Tibial nerve (tissue), 4 donors: ENCODE measurements at regions not wholly inside any gene's neighbourhood (a gene's known extent, or its start where the extent isn't known, plus 50 kb on each side); places are given as distances from the start of the nearest gene placed in this dataset.

Experiments
- DNase-seq, 2 donors: peaks; one replicate each; pipeline ENCODE4 v3.0.0-alpha.2; 2019; ENCODE audit warnings: low spot score in 2 of 2
- H3K27ac ChIP-seq, 4 donors: fragments of 200-600 bp; sonication (generic) in 3 of 4; one replicate each; pipeline ENCODE4 v1.5.1; 2017 to 2019; ENCODE audit warnings: mild to moderate bottlenecking in 1 of 4
- H3K27me3 ChIP-seq, 2 donors: fragments of 200-600 bp; sonication (generic) in 1 of 2; one replicate each; pipeline versions ENCODE4 v1.5.1 to v1.6.0; 2017 to 2019
- H3K36me3 ChIP-seq, 3 donors: fragments of 200-600 bp; sonication (generic); one replicate each; pipeline ENCODE4 v1.5.1; 2018 to 2019
- H3K4me1 ChIP-seq, 4 donors: fragments of 200-600 bp; sonication (generic) in 3 of 4; one replicate each; pipeline ENCODE4 v1.5.1; 2017 to 2019
- H3K4me3 ChIP-seq, 4 donors: fragments of 200-600 bp; sonication (generic) in 3 of 4; one replicate each; pipeline ENCODE4 v1.5.1; 2017 to 2019; ENCODE audit warnings: mild to moderate bottlenecking in 1 of 4, moderate library complexity in 1 of 4
- H3K9me3 ChIP-seq, 4 donors: fragments of 200-600 bp; sonication (generic) in 3 of 4; one replicate each; pipeline ENCODE4 v1.5.1; 2017 to 2019
- CTCF ChIP-seq, 5 experiments: fragments of 200-600 bp in 3 of 5; fragments of 450-650 bp in 2 of 5; sonication (generic) in 3 of 5; IDR thresholded peaks; one replicate each; pipeline ENCODE4 v1.5.1; 2016 to 2019; ENCODE audit warnings: antibody characterized with exemption in 5 of 5, mild to moderate bottlenecking in 3 of 5, moderate library complexity in 2 of 5
- EP300 ChIP-seq, 2 donors: sonication (generic); formaldehyde crosslinking; IDR thresholded peaks; one replicate each; pipeline ENCODE4 v1.6.1; 2017; ENCODE audit warnings: antibody characterized with exemption in 2 of 2, mild to moderate bottlenecking in 1 of 2
- POLR2A ChIP-seq, 2 donors: fragments of 450-650 bp; IDR thresholded peaks; one replicate each; pipeline ENCODE4 v1.6.1; 2017; ENCODE audit warnings: antibody characterized with exemption in 2 of 2, mild to moderate bottlenecking in 2 of 2, moderate library complexity in 2 of 2
- WGBS, 2 donors: methylation state at CpG; one replicate each; pipeline ENCODE4 v1.1.5; 2018; 5-methylcytosine and 5-hydroxymethylcytosine counted together

GRCh38 chr11:104522123-104522522, 358.2 kb upstream of the PDGFD start:
- 75 to 80% methylated on average over 2 of the region's 2 CpGs for WGBS, 2 donors
- Histone ChIP-seq H3K4me3 (no peak overlapping the region), H3K9me3 (no peaks in the 10 kb centered on the region), H3K36me3 (no peaks in the 10 kb centered on the region), H3K4me1 (peaks cover 0 to 44% (median 0%) of the 10 kb centered on the region in 4 donors), H3K27ac (no peak overlapping the region), H3K27me3 (no peaks in the 10 kb centered on the region)
- no peak for DNase-seq
- no peak for TF ChIP-seq POLR2A (IDR thresholded peaks at IDR 0.05)
- TF ChIP-seq EP300 (IDR thresholded peaks at IDR 0.05) = no peak

- no peak for TF ChIP-seq CTCF (IDR thresholded peaks at IDR 0.05)
- no peak for TF ChIP-seq POLR2A (IDR thresholded peaks at IDR 0.05)
- no peak for TF ChIP-seq EP300 (IDR thresholded peaks at IDR 0.05)
- Histone ChIP-seq H3K9me3 (no peaks in the 10 kb centered on the region), H3K36me3 (no peaks in the 10 kb centered on the region), H3K27me3 (no peaks in the 10 kb centered on the region), H3K4me1 (no peaks in the 10 kb centered on the region), H3K27ac (no peak overlapping the region), H3K4me3 (no peak overlapping the region)
- no peak for DNase-seq
- 79 to 86% methylated on average over 2 of the region's 2 CpGs for WGBS, 2 donors
Measured at GRCh38 chr11:104510169-104510568, 346.2 kb upstream of the PDGFD start.

- Histone ChIP-seq H3K4me1 (peaks cover 0 to 8% (median 0%) of the 10 kb centered on the region in 4 donors), H3K9me3 (peaks cover 0 to 42% (median 9%) of the 10 kb centered on the region in 4 donors), H3K27me3 (no peaks in the 10 kb centered on the region), H3K27ac (no peak overlapping the region), H3K36me3 (no peaks in the 10 kb centered on the region), H3K4me3 (no peak overlapping the region)
- WGBS, 2 donors = 82 to 90% methylated on average over 6 of the region's 6 CpGs
- TF ChIP-seq CTCF (IDR thresholded peaks at IDR 0.05) (no peak), POLR2A (IDR thresholded peaks at IDR 0.05) (no peak), EP300 (IDR thresholded peaks at IDR 0.05) (no peak)
- DNase-seq = no peak
Measured at GRCh38 chr11:104490182-104490581, 326.2 kb upstream of the PDGFD start.

- Histone ChIP-seq H3K27ac (no peak overlapping the region), H3K36me3 (no peaks in the 10 kb centered on the region), H3K4me1 (peaks cover 0 to 8% (median 0%) of the 10 kb centered on the region in 4 donors), H3K9me3 (peaks cover 0 to 41% (median 9%) of the 10 kb centered on the region in 4 donors), H3K27me3 (no peaks in the 10 kb centered on the region), H3K4me3 (no peak overlapping the region)
- TF ChIP-seq EP300 (IDR thresholded peaks at IDR 0.05) = no peak
- no peak for TF ChIP-seq POLR2A (IDR thresholded peaks at IDR 0.05)
- WGBS, 2 donors = 90 to 91% methylated on average over 3 of the region's 3 CpGs
- DNase-seq = no peak
Measured at GRCh38 chr11:104488561-104488960, 324.6 kb upstream of the PDGFD start.

GRCh38 chr11:104487046-104487806, 323.3 kb upstream of the PDGFD start:
- DNase-seq = no peak
- Histone ChIP-seq H3K27ac (no peak overlapping the region), H3K4me1 (peaks cover 0 to 8% (median 0%) of the 10 kb centered on the region in 4 donors), H3K4me3 (no peak overlapping the region), H3K27me3 (no peaks in the 10 kb centered on the region), H3K9me3 (peaks cover 0 to 44% (median 8%) of the 10 kb centered on the region in 4 donors), H3K36me3 (no peaks in the 10 kb centered on the region)
- WGBS, 2 donors = 49 to 67% methylated on average over 4 of the region's 4 CpGs
- TF ChIP-seq CTCF (IDR thresholded peaks at IDR 0.05) (no peak), EP300 (IDR thresholded peaks at IDR 0.05) (no peak), POLR2A (IDR thresholded peaks at IDR 0.05) (no peak)

GRCh38 chr11:104484804-104485554, 321.0 kb upstream of the PDGFD start:
- no peak for DNase-seq
- Histone ChIP-seq H3K9me3 (peaks cover 0 to 27% (median 5%) of the 10 kb centered on the region in 4 donors), H3K36me3 (no peaks in the 10 kb centered on the region), H3K27ac (no peak overlapping the region), H3K4me3 (no peak overlapping the region), H3K4me1 (peaks cover 0 to 8% (median 0%) of the 10 kb centered on the region in 4 donors), H3K27me3 (no peaks in the 10 kb centered on the region)
- WGBS, 2 donors = 61 to 62% methylated on average over 4 of the region's 4 CpGs
- TF ChIP-seq POLR2A (IDR thresholded peaks at IDR 0.05) (no peak), EP300 (IDR thresholded peaks at IDR 0.05) (no peak), CTCF (IDR thresholded peaks at IDR 0.05) (no peak)
